ENCODE measurements at regions not wholly inside any gene's neighbourhood (a gene's known extent, or its start where the extent isn't known, plus 50 kb on each side); places are given as distances from the start of the nearest gene placed in this dataset.
A peak's percentile ranks its signal among the peaks of the same experiment; 100 is the strongest.
"Not testable (repeated sequence)": the region's sequence is repeated elsewhere in the genome, so short reads cannot be mapped to it uniquely, and the experiment has no call there.

- no peak for DNase-seq (ENCODE audit: low read depth)
Measured at GRCh38 chr17:21842332-21843317, 150.3 kb downstream of the KCNJ18 start.

DNA sequence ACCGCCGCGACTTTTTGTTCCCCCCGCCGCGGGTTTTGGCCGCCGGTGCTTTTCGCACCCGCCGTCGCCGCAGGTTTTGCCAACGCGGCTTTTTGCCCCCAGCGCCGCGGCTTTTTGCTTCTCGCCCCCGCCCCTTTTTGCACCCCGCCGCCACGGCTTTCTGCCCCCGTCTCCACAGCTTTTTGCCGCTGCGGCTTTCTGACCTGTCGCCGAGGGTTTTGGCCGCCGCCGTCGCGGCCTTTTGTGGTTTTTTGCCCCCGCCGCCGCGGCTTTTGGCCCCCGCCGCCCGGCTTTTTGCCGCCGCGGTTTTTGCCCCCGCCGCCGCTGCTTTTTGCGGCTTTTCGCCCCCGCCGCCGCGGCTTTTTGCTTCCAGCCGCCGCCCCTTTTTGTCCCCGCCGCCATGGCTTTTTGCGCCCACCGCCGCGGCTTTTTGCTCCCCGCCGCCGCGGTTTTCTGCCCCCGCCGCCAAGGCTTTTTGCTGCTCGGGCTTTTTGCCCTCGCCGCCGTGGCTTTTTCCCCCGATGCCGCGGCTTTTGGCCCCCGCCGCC lies 151.1 kb downstream of the KCNJ18 start:
- H3K4me3 ChIP-seq (ENCODE audit: low read depth, low read length) = no peak overlapping the region
- TF ChIP-seq, protein P1, sequence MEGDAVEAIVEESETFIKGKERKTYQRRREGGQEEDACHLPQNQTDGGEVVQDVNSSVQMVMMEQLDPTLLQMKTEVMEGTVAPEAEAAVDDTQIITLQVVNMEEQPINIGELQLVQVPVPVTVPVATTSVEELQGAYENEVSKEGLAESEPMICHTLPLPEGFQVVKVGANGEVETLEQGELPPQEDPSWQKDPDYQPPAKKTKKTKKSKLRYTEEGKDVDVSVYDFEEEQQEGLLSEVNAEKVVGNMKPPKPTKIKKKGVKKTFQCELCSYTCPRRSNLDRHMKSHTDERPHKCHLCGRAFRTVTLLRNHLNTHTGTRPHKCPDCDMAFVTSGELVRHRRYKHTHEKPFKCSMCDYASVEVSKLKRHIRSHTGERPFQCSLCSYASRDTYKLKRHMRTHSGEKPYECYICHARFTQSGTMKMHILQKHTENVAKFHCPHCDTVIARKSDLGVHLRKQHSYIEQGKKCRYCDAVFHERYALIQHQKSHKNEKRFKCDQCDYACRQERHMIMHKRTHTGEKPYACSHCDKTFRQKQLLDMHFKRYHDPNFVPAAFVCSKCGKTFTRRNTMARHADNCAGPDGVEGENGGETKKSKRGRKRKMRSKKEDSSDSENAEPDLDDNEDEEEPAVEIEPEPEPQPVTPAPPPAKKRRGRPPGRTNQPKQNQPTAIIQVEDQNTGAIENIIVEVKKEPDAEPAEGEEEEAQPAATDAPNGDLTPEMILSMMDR (conservative IDR thresholded peaks at IDR 0.05; ENCODE audit: low read depth, low read length) = no peak
- DNase-seq (ENCODE audit: low read depth) = no peak

More at GRCh38 chr17:21842332-21843317, 150.3 kb downstream of the KCNJ18 start:
- TF ChIP-seq, protein P1 (conservative IDR thresholded peaks at IDR 0.05; ENCODE audit: low read depth, low read length) = no peak
- peak overlapping the region; percentile 8 for H3K4me3 ChIP-seq (ENCODE audit: low read depth, low read length)

- no peak for DNase-seq (ENCODE audit: low read depth)
- H3K4me3 ChIP-seq (ENCODE audit: low read depth, low read length) = no peak overlapping the region
- TF ChIP-seq, protein P1 (conservative IDR thresholded peaks at IDR 0.05; ENCODE audit: low read depth, low read length) = no peak
Measured at GRCh38 chr17:21843951-21844590, 151.7 kb downstream of the KCNJ18 start.

DNA sequence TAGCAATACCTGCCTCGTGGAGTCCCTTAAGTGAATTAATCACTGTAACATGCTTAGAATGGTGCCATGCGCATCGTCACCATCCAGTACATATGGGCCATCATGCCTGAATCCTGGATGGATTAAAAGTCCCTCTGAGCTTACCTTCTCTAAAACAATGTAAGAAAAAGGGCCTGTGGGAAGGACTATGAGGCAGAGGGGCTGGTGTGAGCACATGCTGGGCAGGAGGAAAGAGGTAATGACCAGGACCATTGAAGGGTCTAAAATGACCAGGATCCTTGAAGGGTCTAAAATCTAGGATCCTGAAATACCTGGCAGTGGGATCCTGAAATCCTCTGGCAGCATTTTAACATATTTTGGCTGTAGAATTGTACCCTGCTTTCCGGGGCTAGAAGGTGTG lies 156.2 kb downstream of the KCNJ18 start:
- H3K4me3 ChIP-seq (ENCODE audit: low read depth, low read length); DNase-seq (ENCODE audit: low read depth): not testable (repeated sequence)

DNA sequence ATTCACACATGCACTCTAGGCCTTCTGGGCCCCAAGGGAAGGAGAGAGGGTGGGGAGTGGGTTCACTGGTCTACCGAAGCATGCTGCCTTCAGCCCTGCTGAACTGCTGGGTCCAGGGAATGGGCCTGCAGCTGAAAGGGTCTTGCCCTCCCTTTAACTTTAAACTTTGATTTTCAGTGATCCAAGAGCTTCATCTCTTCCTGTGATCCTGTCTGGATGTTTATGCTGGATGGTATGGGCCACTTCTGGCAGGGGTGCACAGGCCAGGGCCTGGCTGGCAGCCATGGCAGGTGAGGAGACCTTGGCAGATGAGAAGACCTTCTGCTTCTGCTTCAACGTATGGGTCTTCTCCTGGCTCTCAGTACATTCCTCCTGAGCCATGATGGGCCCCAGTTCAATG lies 156.7 kb downstream of the KCNJ18 start:
- H3K4me3 ChIP-seq (ENCODE audit: low read depth, low read length); DNase-seq (ENCODE audit: low read depth): not testable (repeated sequence)

GRCh38 chr17:21850614-21851013 lies 158.3 kb downstream of the KCNJ18 start:
- not testable (repeated sequence) for H3K4me3 ChIP-seq (ENCODE audit: low read depth, low read length); DNase-seq (ENCODE audit: low read depth)
